Liver (tissue), 8 donors: ENCODE measurements at regions not wholly inside any gene's neighbourhood (a gene's known extent, or its start where the extent isn't known, plus 50 kb on each side); places are given as distances from the start of the nearest gene placed in this dataset.

ENCODE experiments used
- DNase-seq: peaks from one replicate; pipeline ENCODE4 v3.0.0-alpha.2; 2017; ENCODE audit warnings: low spot score
- H3K27ac ChIP-seq, 2 donors: one replicate each; pipeline ENCODE4 v1.7.0; 2013; ENCODE audit warnings: inconsistent platforms in 2 of 2, low read length in 2 of 2, control low read depth in 1 of 2, low read depth in 1 of 2, mild to moderate bottlenecking in 1 of 2
- H3K27me3 ChIP-seq, 4 donors: one replicate each; pipeline versions ENCODE4 v1.6.1 to v1.7.0; 2013; ENCODE audit warnings: low read length in 3 of 4, inconsistent platforms in 1 of 4, mild to moderate bottlenecking in 1 of 4, moderate library complexity in 1 of 4; ENCODE audit not compliant: control insufficient read depth in 4 of 4, insufficient read depth in 4 of 4
- H3K36me3 ChIP-seq, 4 donors: one replicate each; pipeline versions ENCODE4 v1.6.1 to v1.7.0; 2013; ENCODE audit warnings: low read length in 3 of 4, mild to moderate bottlenecking in 3 of 4, low read depth in 1 of 4, moderate library complexity in 1 of 4; ENCODE audit not compliant: control insufficient read depth in 4 of 4, insufficient read depth in 3 of 4
- H3K4me1 ChIP-seq, 4 donors: one replicate each; pipeline versions ENCODE4 v1.6.1 to v1.7.0; 2013; ENCODE audit warnings: low read length in 3 of 4, mild to moderate bottlenecking in 3 of 4, moderate library complexity in 1 of 4; ENCODE audit not compliant: control insufficient read depth in 4 of 4, insufficient read depth in 4 of 4
- H3K4me3 ChIP-seq, 3 donors: one replicate each; pipeline versions ENCODE4 v1.6.1 to v1.7.0; 2013; ENCODE audit warnings: low read length in 3 of 3, control low read depth in 1 of 3, low read depth in 1 of 3, mild to moderate bottlenecking in 1 of 3
- H3K9ac ChIP-seq, 2 donors: one replicate each; pipeline ENCODE4 v1.7.0; 2013; ENCODE audit warnings: low read length in 2 of 2, mild to moderate bottlenecking in 2 of 2, moderate library complexity in 2 of 2, control low read depth in 1 of 2, low read depth in 1 of 2
- H3K9me3 ChIP-seq, 4 donors: one replicate each; pipeline versions ENCODE4 v1.6.1 to v1.7.0; 2013; ENCODE audit warnings: low read length in 3 of 4; ENCODE audit not compliant: control insufficient read depth in 4 of 4
- GABPA ChIP-seq, 2 donors: IDR thresholded peaks in 1 of 2; conservative IDR thresholded peaks in 1 of 2; 2 replicates each; pipeline ENCODE4 v1.6.1; 2016; ENCODE audit warnings: antibody characterized with exemption in 2 of 2, mild to moderate bottlenecking in 1 of 2, moderate library complexity in 1 of 2
- JUND ChIP-seq, 2 donors: IDR thresholded peaks; 2 replicates each; pipeline ENCODE4 v1.6.1; 2016; ENCODE audit warnings: antibody characterized with exemption in 2 of 2
- NR2F2 ChIP-seq: IDR thresholded peaks from 2 replicates; pipeline ENCODE4 v1.6.1; 2016; ENCODE audit warnings: antibody characterized with exemption
- RAD21 ChIP-seq, 2 donors: IDR thresholded peaks; 2 replicates each; pipeline ENCODE4 v1.6.1; 2016; ENCODE audit warnings: antibody characterized with exemption in 2 of 2, mild to moderate bottlenecking in 2 of 2
- RXRA ChIP-seq, 2 donors: IDR thresholded peaks; 2 replicates each; pipeline ENCODE4 v1.6.1; 2017 to 2018; ENCODE audit warnings: antibody characterized with exemption in 2 of 2, mild to moderate bottlenecking in 1 of 2
- SP1 ChIP-seq: IDR thresholded peaks from 2 replicates; pipeline ENCODE4 v1.6.1; 2018; ENCODE audit warnings: antibody characterized with exemption, mild to moderate bottlenecking
- TAF1 ChIP-seq: conservative IDR thresholded peaks from 2 replicates; pipeline ENCODE4 v1.6.1; 2016; ENCODE audit warnings: antibody characterized with exemption, mild to moderate bottlenecking
- YY1 ChIP-seq: IDR thresholded peaks from 2 replicates; pipeline ENCODE4 v1.6.1; 2016; ENCODE audit warnings: antibody characterized with exemption, mild to moderate bottlenecking
- WGBS: extraction: QIAGEN DNeasy Blood & Tissue Kit; methylation state at CpG from one replicate; pipeline ENCODE4 v1.1.7; 2013; 5-methylcytosine and 5-hydroxymethylcytosine counted together
- TF ChIP-seq, protein P1 (sequence below): IDR thresholded peaks from 2 replicates; pipeline ENCODE4 v1.6.1; 2016; ENCODE audit warnings: antibody characterized with exemption
- TF ChIP-seq, protein P2 (sequence below): fragments of 150-350 bp; IDR thresholded peaks from 2 replicates; pipeline ENCODE4 v1.5.1; 2017; ENCODE audit warnings: improper control_type of control experiment, low read depth, low read length; ENCODE audit not compliant: missing input control
- TF ChIP-seq, protein P3 (sequence below): IDR thresholded peaks from 2 replicates; pipeline ENCODE4 v1.6.1; 2016; ENCODE audit warnings: antibody characterized with exemption, mild to moderate bottlenecking
- TF ChIP-seq, protein P4 (sequence below): IDR thresholded peaks from 2 replicates; pipeline ENCODE4 v1.6.1; 2016; ENCODE audit warnings: antibody characterized with exemption
- donor health status: healthy.
- donor health status: healthy.
- donor health status: healthy.
- donor health status: healthy.
- donor health status: healthy.

DNA sequence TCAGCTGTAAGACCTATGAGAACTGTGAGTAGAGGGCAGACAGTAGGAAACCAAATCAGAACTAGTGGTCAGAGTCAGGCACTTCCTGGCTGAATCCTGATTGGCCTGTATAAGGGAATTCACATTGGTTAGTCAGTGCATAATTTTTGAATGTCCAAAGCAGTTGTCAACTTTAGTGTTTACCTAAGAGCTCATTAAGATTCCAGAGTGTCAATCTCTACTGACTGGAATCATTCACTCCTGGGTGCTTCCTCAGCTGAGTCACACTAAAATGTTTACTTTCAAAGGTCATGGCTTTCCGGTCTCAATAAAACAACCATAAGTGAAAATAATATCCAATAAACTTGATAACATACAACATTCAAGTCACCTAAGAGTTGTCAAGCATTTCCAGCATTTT lies 306.1 kb downstream of the C11orf87 start:
- Histone ChIP-seq H3K9me3 (peaks cover 0 to under 1% (median 0%) of the 10 kb centered on the region in 4 donors), H3K27ac (no peak overlapping the region), H3K36me3 (no peaks in the 10 kb centered on the region), H3K27me3 (no peaks in the 10 kb centered on the region), H3K4me1 (no peaks in the 10 kb centered on the region), H3K4me3 (no peak overlapping the region), H3K9ac (no peak overlapping the region)
- WGBS: 58% methylated on average over 1 of the region's 1 CpG
- no peak for DNase-seq
- TF ChIP-seq SP1 (no peak), TAF1 (no peak), RXRA (IDR thresholded peaks at IDR 0.05) (no peak), RAD21 (IDR thresholded peaks at IDR 0.05) (no peak), NR2F2 (no peak), JUND (IDR thresholded peaks at IDR 0.05) (no peak)
- TF ChIP-seq, protein P1, sequence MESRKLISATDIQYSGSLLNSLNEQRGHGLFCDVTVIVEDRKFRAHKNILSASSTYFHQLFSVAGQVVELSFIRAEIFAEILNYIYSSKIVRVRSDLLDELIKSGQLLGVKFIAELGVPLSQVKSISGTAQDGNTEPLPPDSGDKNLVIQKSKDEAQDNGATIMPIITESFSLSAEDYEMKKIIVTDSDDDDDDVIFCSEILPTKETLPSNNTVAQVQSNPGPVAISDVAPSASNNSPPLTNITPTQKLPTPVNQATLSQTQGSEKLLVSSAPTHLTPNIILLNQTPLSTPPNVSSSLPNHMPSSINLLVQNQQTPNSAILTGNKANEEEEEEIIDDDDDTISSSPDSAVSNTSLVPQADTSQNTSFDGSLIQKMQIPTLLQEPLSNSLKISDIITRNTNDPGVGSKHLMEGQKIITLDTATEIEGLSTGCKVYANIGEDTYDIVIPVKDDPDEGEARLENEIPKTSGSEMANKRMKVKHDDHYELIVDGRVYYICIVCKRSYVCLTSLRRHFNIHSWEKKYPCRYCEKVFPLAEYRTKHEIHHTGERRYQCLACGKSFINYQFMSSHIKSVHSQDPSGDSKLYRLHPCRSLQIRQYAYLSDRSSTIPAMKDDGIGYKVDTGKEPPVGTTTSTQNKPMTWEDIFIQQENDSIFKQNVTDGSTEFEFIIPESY: no peak
- TF ChIP-seq, protein P2, sequence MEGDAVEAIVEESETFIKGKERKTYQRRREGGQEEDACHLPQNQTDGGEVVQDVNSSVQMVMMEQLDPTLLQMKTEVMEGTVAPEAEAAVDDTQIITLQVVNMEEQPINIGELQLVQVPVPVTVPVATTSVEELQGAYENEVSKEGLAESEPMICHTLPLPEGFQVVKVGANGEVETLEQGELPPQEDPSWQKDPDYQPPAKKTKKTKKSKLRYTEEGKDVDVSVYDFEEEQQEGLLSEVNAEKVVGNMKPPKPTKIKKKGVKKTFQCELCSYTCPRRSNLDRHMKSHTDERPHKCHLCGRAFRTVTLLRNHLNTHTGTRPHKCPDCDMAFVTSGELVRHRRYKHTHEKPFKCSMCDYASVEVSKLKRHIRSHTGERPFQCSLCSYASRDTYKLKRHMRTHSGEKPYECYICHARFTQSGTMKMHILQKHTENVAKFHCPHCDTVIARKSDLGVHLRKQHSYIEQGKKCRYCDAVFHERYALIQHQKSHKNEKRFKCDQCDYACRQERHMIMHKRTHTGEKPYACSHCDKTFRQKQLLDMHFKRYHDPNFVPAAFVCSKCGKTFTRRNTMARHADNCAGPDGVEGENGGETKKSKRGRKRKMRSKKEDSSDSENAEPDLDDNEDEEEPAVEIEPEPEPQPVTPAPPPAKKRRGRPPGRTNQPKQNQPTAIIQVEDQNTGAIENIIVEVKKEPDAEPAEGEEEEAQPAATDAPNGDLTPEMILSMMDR: no peak

DNA sequence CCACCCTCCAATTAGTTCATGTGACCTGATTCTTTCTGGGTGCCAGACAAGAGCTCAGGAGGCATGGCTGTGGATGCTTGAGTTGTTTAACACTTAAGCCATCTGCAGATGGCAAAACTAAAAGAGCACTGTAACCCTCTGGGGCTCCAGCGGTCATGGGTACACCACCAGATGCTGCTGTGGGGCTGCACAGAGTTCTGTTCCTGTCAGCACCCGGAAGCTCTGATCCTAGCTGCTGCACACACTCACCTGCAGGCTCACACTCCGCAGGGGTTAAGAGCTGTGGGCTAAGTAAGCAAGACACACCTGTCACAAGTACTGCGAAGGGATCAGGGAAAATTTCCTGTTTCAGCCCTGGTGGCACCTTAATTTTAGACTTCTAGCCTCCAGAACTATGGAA lies 307.8 kb downstream of the C11orf87 start:
- H3K27ac ChIP-seq: no peak overlapping the region
- H3K36me3 ChIP-seq: no peaks in the 10 kb centered on the region
- no peaks in the 10 kb centered on the region for H3K4me1 ChIP-seq
- DNase-seq: no peak
- 61% methylated on average over 4 of the region's 4 CpGs for WGBS
- TF ChIP-seq RAD21 (IDR thresholded peaks at IDR 0.05): no peak
- no peak for TF ChIP-seq TAF1
- TF ChIP-seq RXRA (IDR thresholded peaks at IDR 0.05): no peak
- TF ChIP-seq GABPA (IDR thresholded peaks at IDR 0.05 in 1 of 2, conservative IDR thresholded peaks at IDR 0.05 in 1 of 2): no peak
- TF ChIP-seq, protein P3, sequence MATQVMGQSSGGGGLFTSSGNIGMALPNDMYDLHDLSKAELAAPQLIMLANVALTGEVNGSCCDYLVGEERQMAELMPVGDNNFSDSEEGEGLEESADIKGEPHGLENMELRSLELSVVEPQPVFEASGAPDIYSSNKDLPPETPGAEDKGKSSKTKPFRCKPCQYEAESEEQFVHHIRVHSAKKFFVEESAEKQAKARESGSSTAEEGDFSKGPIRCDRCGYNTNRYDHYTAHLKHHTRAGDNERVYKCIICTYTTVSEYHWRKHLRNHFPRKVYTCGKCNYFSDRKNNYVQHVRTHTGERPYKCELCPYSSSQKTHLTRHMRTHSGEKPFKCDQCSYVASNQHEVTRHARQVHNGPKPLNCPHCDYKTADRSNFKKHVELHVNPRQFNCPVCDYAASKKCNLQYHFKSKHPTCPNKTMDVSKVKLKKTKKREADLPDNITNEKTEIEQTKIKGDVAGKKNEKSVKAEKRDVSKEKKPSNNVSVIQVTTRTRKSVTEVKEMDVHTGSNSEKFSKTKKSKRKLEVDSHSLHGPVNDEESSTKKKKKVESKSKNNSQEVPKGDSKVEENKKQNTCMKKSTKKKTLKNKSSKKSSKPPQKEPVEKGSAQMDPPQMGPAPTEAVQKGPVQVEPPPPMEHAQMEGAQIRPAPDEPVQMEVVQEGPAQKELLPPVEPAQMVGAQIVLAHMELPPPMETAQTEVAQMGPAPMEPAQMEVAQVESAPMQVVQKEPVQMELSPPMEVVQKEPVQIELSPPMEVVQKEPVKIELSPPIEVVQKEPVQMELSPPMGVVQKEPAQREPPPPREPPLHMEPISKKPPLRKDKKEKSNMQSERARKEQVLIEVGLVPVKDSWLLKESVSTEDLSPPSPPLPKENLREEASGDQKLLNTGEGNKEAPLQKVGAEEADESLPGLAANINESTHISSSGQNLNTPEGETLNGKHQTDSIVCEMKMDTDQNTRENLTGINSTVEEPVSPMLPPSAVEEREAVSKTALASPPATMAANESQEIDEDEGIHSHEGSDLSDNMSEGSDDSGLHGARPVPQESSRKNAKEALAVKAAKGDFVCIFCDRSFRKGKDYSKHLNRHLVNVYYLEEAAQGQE: no peak
- no peak for TF ChIP-seq YY1
- TF ChIP-seq, protein P4, sequence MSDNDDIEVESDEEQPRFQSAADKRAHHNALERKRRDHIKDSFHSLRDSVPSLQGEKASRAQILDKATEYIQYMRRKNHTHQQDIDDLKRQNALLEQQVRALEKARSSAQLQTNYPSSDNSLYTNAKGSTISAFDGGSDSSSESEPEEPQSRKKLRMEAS: no peak
- no peaks in the 10 kb centered on the region for H3K27me3 ChIP-seq
- no peaks in the 10 kb centered on the region for H3K9me3 ChIP-seq
- H3K9ac ChIP-seq: no peak overlapping the region
- no peak overlapping the region for H3K4me3 ChIP-seq
